HCEC 1CT (cell line): ENCODE measurements at regions not wholly inside any gene's neighbourhood (a gene's known extent, or its start where the extent isn't known, plus 50 kb on each side); places are given as distances from the start of the nearest gene placed in this dataset.
"Not testable (repeated sequence)": the region's sequence is repeated elsewhere in the genome, so short reads cannot be mapped to it uniquely, and the experiment has no call there.

Experiments used
- DNase-seq: peaks from one replicate; pipeline ENCODE4 v3.0.0-alpha.2; 2017

DNA sequence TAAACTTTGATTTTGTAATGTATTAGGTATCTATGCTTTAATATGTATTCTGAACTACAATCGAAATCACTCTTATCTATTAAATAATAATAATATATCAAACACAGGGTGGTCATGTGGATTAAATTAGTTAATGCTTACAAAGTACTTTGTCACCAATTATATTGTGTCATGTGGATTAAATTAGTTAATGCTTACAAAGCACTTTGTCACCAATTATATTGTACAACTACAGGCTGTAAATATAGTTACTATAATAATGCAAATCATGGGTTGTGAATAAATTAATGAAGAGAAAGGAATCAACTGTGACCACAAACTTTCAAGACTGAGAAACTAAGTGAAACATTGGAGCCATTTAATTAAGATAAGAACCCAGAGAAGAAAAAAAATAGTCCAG, 1929.1 kb upstream of the PCDH20 start:
- no peak for DNase-seq

DNA sequence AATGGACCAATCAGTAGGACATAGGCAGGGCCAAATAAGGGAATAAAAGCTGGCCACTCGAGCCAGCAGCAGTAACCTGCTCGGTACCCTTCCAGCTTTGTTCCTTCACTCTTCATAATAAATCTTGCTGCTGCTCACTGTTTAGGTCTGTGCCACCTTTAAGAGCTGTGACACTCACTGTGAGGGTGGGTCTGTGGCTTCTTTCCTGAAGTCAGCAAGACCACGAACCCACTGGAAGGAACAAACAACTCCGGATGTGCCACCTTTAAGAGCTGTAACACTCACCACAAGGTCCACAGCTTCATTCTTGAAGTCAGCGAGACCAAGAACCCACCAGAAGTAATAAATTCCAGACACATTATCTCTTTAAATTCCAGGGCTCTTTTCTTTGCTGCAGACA, 1922.3 kb upstream of the PCDH20 start:
- DNase-seq: no peak

DNA sequence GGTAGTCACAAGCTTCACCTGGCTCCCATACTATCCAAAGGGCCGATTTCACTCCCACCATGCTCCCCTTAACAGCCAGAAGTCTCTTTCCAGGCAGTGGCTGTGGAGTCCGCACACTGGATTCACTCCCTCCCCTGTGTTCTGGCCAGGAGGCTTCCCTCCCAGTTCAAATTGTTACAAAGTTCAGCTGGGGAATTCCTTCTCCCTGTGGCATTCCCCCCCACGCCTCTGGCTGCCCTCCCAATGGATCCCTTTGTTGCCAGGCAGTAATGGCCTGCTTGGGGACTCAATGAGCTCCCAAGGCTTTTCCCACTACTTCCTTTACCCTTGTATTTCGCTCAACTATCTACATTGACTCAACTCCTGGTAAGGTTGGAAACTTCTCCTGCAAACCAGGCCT, 1921.4 kb upstream of the PCDH20 start:
- DNase-seq: no peak

DNA sequence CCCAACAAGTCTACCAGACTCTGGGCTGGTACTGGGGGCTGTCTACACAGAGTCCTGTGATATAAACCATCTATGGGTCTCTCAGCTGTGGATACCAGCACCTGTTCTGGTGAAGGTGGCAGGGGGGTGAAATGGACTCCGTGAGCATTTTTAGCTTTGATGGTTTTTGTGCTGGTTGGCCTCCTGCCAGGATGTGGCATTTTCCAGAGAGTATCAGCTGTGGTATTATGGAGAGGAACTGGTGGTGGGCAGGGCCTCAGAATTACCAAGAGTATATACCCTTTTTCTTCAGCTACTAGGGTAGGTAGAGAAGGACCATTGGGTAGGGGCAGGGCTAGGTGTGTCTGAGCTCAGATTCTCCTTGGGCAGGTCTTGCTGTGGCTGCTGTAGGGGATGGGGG, 1920.9 kb upstream of the PCDH20 start:
- DNase-seq: no peak

DNA sequence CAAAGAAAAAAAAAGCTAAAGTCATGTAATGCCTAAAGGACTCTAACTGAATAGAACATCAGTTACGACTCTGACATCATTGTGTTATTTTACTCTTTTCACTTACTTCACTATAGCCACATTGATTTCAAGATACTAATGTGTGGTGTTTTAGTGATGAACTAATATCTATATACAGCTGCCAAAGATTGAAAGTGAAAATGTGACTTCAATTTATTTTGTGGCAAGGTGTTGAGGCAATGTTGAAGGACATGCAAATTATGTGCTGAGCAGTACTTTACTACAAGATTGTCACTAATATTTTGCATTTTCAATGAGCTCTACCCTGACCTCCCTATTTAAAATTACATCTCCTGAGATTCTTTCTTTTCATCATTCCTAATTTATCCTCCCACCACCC, 1911.9 kb upstream of the PCDH20 start:
- DNase-seq: no peak

DNA sequence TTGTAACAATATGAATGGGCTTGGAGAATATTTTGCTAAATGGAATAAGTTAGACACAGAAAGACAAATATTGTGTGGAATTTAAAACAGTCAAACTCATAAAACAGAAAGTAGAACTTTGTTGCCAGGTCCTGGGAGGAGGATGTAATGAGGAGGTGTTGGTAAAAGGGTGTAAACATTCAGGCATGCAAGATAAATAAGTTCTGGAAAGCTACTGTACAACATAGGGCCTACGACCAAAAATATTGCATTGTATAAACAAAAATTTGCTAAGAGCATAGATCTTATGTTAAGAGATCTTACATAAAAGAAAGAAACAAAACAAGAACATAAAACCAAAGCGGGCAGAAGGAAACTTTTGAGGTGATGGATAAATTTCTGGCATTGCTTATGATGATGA, 1907.8 kb upstream of the PCDH20 start:
- no peak for DNase-seq

DNA sequence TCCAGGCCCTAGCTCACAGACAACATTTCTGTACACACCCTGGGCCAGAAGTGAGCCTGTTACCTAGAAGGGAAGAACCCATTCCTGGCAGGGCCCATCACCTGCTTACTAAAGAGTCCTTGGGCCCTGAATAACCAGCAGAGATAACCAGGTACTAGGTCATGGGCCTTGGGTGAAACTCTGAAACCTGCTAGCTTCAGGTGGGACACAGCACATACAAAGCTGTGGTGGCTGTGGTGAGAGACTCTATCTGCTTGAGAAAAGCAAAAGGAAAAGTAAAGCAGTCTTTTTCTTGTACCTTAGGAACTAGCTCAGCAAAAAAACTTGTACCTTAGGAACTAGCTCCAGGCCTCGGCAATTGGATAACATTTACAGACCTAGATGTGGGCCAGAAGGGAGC, 1895.9 kb upstream of the PCDH20 start:
- DNase-seq: no peak

DNA sequence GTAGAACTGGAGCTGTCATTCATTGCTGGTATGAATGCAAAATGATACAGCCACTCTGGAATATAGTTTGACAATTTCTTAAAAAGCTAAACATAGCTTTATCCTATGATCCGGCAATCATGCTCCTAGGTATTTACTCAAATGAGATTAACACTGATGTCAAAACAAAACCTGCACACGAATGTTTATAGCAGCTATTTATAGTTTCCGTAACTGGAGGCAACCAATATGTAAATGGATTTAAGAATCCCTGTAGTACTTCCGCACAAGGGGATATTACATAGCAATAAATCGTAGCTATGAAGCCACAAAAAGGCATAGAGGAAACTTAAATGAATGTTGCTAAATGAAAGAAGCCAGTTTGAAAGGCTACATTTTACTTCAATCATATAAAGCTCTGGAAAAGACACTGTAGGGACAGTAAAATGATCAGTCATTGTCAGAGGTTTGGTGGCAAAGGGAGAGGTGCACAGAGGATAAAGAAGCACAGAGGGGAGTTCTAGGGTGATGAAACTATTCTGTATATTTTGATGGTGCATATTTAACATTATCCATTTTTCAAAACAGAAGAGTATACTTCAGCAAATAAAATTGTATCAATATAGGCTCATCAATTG, 1893.0 kb upstream of the PCDH20 start:
- DNase-seq: no peak

DNA sequence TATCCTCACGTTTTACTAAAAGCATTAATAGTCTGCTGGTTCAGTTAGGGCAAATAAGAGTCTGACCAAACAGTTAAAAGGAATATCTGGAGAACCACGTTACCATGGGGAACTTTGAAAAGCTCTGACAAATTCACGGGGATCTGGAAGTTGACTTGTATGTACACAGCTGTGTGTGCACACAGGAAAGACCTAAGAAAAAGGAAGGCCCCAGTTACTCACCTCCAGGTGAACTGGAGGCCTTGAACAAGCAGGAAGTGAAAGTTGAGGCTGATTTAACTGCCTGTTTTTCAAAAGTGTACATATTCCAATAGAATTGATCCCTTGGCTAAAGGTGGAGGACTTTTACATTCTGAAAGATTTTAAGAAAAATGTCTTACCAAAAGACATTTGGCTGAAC, 1891.6 kb upstream of the PCDH20 start:
- DNase-seq: no peak

DNA sequence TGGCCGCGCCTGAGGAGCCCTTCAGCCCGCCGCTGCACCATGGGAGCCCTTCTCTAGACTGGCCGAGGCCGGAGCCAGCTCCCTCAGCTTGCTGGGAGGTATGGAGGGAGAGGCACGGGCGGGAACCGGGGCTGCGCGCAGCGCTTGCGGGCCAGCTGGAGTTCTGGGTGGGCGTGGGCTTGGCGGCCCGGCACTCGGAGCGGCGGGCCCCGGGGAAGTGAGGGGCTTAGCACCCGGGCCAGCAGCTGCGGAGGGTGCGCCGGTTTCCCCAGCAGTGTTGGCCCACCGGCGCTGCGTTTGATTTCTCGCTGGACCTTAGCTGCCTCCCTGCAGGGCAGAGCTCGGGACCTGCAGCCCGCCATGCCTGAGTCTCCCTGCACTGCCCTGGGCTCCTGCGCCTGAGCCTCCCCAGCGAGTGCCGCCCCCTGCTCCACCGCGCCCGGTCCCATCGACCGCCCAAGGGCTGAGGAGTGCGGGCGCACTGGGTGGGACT, 1890.0 kb upstream of the PCDH20 start:
- DNase-seq: no peak

DNA sequence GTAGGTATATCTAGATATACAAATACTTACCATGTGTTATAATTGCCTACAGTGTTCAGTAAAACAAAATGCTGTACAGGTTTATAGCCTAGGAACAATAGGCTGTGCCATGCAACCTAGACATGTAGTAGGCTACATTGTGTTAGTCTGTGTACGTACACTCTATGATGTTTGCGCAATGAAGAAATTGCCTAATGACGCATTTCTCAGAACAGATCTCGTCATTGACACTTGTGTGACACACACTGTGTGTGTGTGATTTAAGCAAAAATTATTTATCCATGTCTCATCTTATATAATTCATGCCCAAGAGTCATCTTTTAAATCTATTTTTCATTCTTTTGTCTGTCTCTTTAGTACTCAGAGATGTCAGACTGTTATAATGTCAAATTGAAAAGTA, 1888.8 kb upstream of the PCDH20 start:
- no peak for DNase-seq

DNA sequence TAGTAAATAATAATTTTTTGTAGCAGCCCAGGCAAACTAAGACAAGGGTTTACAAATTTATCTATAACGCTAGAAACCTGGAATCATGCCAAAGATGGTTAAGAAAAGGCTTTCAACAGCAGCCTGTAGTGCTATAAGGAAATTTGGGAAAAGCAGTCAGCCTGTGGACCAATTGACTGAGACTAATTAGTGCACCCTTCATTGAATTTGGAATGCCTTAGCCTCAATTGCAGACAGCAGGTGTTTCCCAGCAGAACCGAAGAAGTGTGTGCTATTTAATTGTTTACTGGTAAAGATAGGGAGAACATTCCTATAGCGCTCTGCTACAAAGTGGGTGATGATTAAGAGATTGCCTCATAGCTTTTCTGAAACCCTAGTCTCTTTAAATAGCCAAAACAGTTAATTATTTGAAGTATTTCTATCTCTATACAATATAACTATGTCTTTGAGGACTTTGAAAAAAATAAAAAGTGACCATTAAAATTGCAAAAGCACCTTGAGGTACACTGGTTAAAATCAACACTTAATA, 1884.3 kb upstream of the PCDH20 start:
- no peak for DNase-seq

DNA sequence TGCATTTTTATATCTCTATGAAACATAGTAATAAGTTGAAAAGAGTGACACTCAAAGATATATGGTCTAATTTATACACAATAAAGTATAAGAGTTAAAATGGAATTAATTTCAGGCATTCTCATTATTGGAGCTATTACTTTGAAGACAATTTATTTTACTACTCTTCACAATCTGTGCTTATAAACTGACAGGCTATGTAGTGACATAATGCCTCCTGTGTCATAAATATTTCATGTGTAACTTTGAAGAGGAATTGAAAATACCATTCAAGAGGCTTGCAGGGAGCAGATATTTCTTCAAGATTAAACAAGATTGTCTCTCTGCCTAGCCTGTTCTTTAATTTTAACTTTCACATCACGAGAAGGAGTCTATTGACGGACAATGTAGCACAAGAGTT, 1881.5 kb upstream of the PCDH20 start:
- DNase-seq: no peak

DNA sequence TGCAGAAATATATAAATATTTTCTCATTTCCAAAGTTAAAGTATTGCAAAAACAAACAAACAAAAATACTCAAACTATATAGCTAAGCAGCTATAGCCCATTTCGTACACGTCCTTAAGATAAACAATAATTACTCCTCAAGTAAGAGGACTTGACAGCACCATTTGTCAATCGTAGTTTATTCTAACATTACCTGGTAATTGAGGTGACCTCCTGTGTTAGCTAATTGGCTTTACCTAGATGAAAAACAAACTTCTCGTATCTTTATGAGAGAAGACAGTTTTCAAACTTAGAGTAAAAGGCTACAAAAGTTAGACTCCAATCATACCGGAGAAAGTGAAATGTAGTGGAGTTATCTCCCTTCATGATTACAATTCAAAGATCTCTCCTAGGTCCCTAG, 1876.1 kb upstream of the PCDH20 start:
- DNase-seq: no peak

DNA sequence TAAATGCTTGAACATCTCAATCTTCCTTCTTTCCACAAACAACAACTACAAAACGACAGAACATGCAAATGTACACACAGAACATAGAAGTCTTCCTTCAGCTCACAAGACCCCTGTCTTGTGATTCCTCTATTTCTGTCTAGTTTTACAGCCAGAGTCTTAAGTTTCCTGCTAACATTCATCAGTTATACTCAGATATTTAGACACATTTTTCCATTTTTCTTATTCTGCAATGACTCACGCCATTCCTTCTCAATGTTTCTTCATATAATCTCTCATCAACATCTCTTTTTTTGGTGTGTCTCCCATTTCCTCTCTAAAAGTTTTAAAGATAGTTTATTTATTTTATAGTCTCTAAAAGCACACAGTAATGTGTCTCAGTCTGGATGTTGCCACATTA, 1872.9 kb upstream of the PCDH20 start:
- no peak for DNase-seq

DNA sequence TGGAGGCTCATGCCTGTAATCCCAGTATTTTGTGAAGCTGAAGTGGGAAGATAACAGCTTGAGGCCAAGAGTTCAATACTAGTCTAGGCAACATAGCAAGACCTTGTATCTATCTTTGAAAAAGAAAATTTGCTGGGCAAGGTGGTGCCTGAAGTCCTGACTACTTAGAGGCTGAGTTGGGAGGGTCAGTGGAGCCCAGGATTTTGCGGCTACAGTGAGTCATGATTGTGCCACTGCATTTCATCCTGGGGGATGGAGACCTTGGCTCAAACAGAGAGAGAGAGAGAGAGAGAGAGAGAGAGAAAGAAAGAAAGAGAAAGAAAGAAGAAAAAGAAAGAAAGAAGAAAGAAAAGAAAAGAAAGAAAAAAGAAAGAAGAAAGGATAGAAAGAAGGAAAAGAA, 1872.3 kb upstream of the PCDH20 start:
- DNase-seq: no peak

DNA sequence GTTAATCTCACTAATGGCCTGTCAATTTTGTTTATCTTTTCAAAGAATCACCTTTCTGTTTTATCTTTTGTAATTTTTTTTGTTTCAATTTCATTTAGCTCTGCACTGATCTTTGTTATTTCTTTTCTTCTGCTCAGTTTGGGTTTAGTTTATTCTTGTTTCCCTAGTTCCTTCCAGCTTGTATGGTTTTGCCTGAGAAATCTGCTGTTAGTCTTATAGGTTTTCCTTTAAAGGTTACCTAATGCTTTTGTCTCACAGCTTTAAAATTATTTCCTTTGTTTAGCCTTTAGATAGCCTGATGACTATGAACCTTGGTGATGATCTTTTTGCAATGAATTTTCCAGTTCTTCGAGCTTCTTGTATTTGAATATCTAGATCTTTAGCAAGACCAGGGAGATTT, 1869.8 kb upstream of the PCDH20 start:
- DNase-seq: no peak

DNA sequence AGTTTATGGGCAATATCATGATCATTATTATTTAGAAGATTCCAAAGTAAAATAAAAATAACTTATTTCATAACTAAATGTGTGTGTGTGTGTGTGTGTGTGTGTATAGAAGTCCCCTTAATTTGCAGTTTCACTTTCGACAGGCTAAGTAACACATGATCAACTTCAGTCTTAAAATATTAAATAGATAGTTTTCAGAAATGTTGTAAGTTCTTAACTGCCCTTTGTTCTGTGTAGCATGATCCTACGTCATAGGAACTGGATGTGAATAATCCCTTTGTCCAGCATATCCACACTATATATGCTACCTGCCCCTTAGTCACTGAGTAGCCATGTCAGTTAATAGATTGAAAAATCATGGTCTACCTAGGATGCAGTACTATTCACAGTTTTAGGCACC, 1863.5 kb upstream of the PCDH20 start:
- DNase-seq: no peak

DNA sequence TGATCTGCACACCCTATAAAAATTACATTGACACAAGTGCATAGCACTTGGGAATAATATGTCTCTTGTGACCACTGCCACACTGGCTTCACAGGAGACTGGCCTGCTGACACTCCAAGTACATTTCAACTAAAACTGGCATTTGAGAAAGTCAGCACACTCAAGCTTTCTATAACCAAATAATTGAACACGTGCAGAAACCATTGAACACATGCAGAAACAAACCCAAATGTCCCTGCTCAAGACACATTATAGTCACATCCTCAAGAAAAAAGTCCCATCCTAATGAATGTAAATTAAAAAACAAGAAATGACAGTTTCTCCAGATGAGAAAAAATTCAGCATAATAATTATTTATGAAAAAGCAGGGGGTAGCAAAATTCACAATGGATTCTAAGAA, 1859.1 kb upstream of the PCDH20 start:
- DNase-seq: no peak

DNA sequence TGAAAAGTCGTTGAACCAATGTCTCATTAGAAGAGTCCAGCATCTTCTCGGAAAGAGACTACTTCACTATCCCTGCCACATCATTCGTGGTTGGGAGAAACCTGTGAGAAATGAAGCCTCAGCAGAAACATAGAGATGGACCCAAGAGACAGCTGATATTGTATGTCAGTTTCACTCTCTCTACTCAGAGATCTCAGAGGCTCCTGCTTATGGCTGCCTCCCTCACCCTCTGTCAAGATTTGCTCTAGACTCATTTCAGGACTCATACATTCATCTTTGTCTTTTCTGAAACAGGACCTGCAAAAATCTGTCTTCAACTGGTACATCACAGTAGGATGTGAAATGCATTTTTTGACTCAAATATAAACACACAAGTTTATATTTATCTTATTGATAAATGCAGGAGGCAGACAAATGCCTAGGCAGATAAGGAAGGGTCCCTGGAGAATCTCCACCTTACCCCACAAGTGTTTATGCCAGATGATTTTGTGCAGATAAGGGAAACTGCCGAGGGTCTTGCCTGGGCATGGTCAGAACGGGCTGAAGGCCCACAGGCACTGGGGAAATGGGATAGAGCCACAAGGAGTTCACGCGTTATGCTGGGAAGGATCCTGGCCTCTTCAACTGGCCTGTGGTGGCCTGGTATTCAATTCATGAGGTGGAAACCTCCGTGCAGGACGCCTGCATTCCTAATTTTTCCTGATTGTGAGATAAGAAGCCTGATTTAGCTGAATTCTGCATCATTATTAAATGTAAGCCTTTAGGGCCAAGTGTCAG, 1834.0 kb upstream of the PCDH20 start:
- DNase-seq: no peak

DNA sequence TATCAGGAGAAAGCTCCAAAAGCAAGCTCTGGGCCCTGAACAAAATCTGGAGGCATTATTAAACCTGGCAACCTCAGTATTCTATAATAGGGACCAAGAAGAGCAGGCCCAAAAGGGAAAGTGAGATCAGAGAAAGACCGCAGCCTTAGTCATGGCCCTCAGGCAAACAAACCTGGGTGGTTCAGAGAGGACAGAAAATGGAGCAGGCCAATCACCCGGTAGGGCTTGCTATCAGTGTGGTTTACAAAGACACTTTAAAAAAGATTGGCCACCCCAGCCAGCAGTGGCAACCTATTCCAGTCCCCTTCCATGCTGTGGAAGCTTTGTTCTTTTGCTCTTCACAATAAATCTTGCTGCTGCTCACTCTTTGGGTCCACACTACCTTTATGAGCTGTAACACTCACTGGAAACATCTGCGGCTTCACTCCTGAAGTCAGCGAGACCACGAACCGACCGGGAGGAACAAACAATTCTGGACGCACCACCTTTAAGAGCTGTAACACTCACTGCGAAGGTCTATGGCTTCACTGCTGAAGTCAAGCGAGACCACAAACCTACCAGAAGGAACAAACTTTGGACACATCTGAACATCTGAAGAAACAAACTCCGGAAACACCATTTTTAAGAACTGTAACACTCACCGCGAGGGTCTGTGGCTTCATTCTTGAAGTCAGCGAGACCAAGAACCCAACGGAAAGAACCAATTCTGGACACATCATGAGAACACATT, 1821.2 kb upstream of the PCDH20 start:
- not testable (repeated sequence) for DNase-seq

DNA sequence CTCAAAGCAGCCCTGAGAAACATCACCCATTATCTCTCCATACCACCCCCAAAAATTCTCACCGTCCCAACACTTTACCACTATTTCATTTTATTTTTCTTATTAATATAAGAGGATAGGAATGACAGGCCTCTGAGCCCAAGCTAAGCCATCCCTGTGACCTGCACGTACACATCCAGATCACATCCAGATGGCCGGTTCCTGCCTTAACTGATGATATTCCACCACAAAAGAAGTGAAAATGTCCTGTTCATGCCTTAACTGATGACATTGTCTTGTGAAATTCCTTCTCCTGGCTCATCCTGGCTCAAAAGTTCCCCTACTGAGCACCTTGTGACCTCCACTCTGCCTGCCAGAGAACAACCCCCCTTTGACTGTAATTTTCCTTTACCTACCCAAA, 1802.9 kb upstream of the PCDH20 start:
- not testable (repeated sequence) for DNase-seq

DNA sequence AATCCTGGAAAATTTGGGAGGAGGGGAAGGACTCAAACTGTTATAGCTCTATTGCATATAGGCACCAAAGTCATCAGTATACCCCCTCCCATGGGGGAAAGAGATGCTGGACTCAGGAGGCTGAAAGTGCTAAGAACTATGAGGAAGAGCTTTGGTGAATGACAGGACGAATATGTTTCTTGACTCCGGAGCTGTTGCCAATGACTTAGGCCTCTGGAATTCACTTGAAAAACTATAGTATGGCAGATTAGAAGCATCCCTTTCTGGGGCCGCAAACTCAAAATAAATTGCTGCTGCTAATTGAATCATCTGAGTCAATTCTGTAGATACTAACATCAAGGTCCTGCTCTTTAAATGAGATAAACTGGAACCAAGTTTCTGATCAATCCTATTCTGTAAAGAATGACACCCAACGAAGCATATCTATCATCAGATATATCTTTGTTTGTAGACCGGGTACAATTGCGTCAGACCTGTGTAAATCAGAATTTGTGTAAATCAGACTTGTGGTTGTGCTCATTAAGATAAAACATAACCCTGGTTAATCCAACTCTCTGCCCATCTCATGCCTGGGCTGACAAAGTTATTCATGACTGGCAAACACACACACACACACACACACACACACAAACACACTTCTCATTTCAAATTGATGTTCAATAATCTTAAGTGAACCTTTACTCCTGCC, 1793.8 kb upstream of the PCDH20 start:
- DNase-seq: no peak
